Uterus (tissue), 2 donors: ENCODE measurements at regions not wholly inside any gene's neighbourhood (a gene's known extent, or its start where the extent isn't known, plus 50 kb on each side); places are given as distances from the start of the nearest gene placed in this dataset.

Experiments used
- POLR2A ChIP-seq, 2 donors: fragments of 450-650 bp; IDR thresholded peaks; one replicate each; pipeline ENCODE4 v1.6.1; 2016; ENCODE audit warnings: antibody characterized with exemption in 2 of 2, mild to moderate bottlenecking in 1 of 2, moderate library complexity in 1 of 2
- TF ChIP-seq, protein P1 (sequence below), 4 experiments: fragments of 200-600 bp in 2 of 4; fragments of 450-650 bp in 2 of 4; sonication (generic) in 2 of 4; IDR thresholded peaks; one replicate each; pipeline ENCODE4 v1.5.1; 2016 to 2019; ENCODE audit warnings: antibody characterized with exemption in 4 of 4, mild to moderate bottlenecking in 2 of 4, moderate library complexity in 1 of 4

DNA sequence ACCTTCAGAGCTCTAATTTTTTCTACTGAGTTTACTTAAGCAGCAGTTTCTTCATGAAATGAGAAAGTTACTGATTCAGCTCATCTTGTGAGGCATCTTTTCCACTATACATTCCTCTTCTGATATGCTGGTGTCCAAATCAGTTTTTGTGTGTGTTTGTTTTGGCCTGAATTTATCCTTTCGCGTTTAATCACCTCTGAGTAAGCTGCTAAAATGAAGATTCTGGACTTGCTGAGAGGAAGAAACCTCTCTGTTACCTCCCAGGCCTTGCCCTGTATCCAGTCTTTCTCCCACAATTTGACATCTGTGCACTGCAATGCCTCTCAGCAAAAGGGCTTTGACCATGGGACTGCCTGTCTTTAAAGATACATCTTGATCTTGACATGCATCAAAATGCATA lies 536.2 kb upstream of the NRSN1 start:
- TF ChIP-seq, protein P1, sequence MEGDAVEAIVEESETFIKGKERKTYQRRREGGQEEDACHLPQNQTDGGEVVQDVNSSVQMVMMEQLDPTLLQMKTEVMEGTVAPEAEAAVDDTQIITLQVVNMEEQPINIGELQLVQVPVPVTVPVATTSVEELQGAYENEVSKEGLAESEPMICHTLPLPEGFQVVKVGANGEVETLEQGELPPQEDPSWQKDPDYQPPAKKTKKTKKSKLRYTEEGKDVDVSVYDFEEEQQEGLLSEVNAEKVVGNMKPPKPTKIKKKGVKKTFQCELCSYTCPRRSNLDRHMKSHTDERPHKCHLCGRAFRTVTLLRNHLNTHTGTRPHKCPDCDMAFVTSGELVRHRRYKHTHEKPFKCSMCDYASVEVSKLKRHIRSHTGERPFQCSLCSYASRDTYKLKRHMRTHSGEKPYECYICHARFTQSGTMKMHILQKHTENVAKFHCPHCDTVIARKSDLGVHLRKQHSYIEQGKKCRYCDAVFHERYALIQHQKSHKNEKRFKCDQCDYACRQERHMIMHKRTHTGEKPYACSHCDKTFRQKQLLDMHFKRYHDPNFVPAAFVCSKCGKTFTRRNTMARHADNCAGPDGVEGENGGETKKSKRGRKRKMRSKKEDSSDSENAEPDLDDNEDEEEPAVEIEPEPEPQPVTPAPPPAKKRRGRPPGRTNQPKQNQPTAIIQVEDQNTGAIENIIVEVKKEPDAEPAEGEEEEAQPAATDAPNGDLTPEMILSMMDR (IDR thresholded peaks at IDR 0.05) = no peak
- TF ChIP-seq POLR2A (IDR thresholded peaks at IDR 0.05) = no peak
